ENCODE measurements at regions not wholly inside any gene's neighbourhood (a gene's known extent, or its start where the extent isn't known, plus 50 kb on each side); places are given as distances from the start of the nearest gene placed in this dataset.

- H3K4me1 Mint-ChIP-seq (ENCODE audit: low read depth): no peaks in the 10 kb centered on the region
- no peak overlapping the region for H3K27ac Mint-ChIP-seq
- TF ChIP-seq CTCF (IDR thresholded peaks at IDR 0.05; ENCODE audit: unreplicated experiment): no peak
Observed at GRCh38 chr1:199843861-199844260, 183.6 kb upstream of the NR5A2 start.

GRCh38 chr1:199847021-199847420 lies 180.5 kb upstream of the NR5A2 start:
- TF ChIP-seq CTCF (IDR thresholded peaks at IDR 0.05; ENCODE audit: unreplicated experiment): no peak
- no peak overlapping the region for H3K27ac Mint-ChIP-seq
- H3K36me3 Mint-ChIP-seq (ENCODE audit: insufficient read depth): no peaks in the 10 kb centered on the region
- H3K9me3 Mint-ChIP-seq (ENCODE audit: low read depth): no peaks in the 10 kb centered on the region
- H3K27me3 Mint-ChIP-seq: no peaks in the 10 kb centered on the region
- no peak for DNase-seq (ENCODE audit: low spot score, unreplicated experiment)
- no peak overlapping the region for H3K4me3 Mint-ChIP-seq (ENCODE audit: low read depth)
- H3K4me1 Mint-ChIP-seq (ENCODE audit: low read depth): peaks cover 3% of the 10 kb centered on the region

More at GRCh38 chr1:199843861-199844260, 183.6 kb upstream of the NR5A2 start:
- no peaks in the 10 kb centered on the region for H3K36me3 Mint-ChIP-seq (ENCODE audit: insufficient read depth)
- no peak for DNase-seq (ENCODE audit: low spot score, unreplicated experiment)
- no peak overlapping the region for H3K4me3 Mint-ChIP-seq (ENCODE audit: low read depth)
- H3K27me3 Mint-ChIP-seq: no peaks in the 10 kb centered on the region
- H3K9me3 Mint-ChIP-seq (ENCODE audit: low read depth): peaks cover 2% of the 10 kb centered on the region

GRCh38 chr1:199851439-199852140 lies 175.9 kb upstream of the NR5A2 start:
- no peak for DNase-seq (ENCODE audit: low spot score, unreplicated experiment)
- H3K9me3 Mint-ChIP-seq (ENCODE audit: low read depth): peaks cover 3% of the 10 kb centered on the region

DNA sequence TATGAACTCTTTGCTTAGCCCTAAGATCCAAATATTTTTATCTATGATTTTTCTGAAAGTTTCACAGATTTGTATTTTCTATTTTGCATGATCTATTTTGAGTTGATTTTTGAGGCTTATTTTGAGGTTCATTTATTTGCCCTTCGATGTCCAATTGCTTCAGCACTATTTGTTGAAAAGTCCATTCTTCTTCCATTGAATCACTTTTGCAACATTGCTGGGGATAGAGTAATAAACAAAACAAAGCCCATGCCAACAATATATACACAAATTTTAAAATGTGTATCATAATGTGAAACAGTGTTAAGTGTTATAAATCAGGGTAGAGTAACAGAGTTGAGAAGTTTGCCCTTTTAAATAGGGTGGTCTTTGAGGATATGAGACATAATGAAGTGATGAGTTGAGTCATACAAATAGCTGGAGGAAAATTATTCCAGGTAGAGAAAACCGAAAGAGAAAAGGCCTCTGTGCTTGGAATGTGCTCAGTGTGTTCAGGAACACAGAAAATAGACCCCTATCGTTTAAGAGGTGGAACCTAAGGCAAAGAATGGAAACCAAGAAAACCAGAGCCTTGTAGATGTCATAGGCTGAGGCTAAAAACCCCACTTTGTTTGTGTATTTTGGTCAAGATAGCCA lies 172.7 kb upstream of the NR5A2 start:
- H3K27ac Mint-ChIP-seq: no peak overlapping the region
- peaks cover 8% of the 10 kb centered on the region for H3K4me1 Mint-ChIP-seq (ENCODE audit: low read depth)
- peaks cover 3% of the 10 kb centered on the region for H3K9me3 Mint-ChIP-seq (ENCODE audit: low read depth)
- H3K4me3 Mint-ChIP-seq (ENCODE audit: low read depth): no peak overlapping the region
- no peaks in the 10 kb centered on the region for H3K27me3 Mint-ChIP-seq
- TF ChIP-seq CTCF (IDR thresholded peaks at IDR 0.05; ENCODE audit: unreplicated experiment): no peak
- H3K36me3 Mint-ChIP-seq (ENCODE audit: insufficient read depth): no peaks in the 10 kb centered on the region
- no peak for DNase-seq (ENCODE audit: low spot score, unreplicated experiment)

More at GRCh38 chr1:199851439-199852140, 175.9 kb upstream of the NR5A2 start:
- no peaks in the 10 kb centered on the region for H3K36me3 Mint-ChIP-seq (ENCODE audit: insufficient read depth)
- H3K4me3 Mint-ChIP-seq (ENCODE audit: low read depth): no peak overlapping the region
- TF ChIP-seq CTCF (IDR thresholded peaks at IDR 0.05; ENCODE audit: unreplicated experiment): no peak
- peaks cover 8% of the 10 kb centered on the region for H3K4me1 Mint-ChIP-seq (ENCODE audit: low read depth)
- no peaks in the 10 kb centered on the region for H3K27me3 Mint-ChIP-seq
- no peak overlapping the region for H3K27ac Mint-ChIP-seq

DNA sequence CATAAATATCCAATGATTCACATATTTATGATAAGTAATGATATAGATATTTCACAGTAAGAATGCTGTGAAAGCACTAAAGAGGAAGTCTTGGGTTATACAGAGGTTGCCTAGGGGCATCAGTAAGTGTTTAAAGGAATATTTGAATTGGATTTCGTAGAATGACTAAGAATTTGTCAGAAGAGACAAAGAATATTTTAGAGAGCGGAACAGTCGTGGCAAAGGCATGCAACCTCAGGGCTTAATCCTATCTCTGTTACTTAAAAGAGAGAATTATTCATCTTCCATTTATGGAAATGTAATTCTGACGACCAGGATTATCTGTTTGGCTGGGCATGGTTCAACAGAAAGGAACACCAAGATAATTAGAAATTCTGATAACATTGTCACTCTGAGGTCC lies 171.9 kb upstream of the NR5A2 start:
- no peaks in the 10 kb centered on the region for H3K36me3 Mint-ChIP-seq (ENCODE audit: insufficient read depth)

More for the DNA sequence above, 171.9 kb upstream of the NR5A2 start:
- Mint-ChIP-seq H3K27me3 (no peaks in the 10 kb centered on the region), H3K27ac (no peak overlapping the region), H3K9me3 (ENCODE audit: low read depth) (peaks cover 3% of the 10 kb centered on the region), H3K4me3 (ENCODE audit: low read depth) (no peak overlapping the region), H3K4me1 (ENCODE audit: low read depth) (peaks cover 8% of the 10 kb centered on the region)
- DNase-seq (ENCODE audit: low spot score, unreplicated experiment): no peak
- no peak for TF ChIP-seq CTCF (IDR thresholded peaks at IDR 0.05; ENCODE audit: unreplicated experiment)
